Upper lobe of left lung (tissue), 6 donors: ENCODE measurements at regions not wholly inside any gene's neighbourhood (a gene's known extent, or its start where the extent isn't known, plus 50 kb on each side); places are given as distances from the start of the nearest gene placed in this dataset.

Experiments used
- ATAC-seq, 2 donors: fragments of 200-7000 bp; cut with Tn5 transposase; one replicate each; pipeline ENCODE4 v1.9.1; 2022; ENCODE audit warnings: mild to moderate bottlenecking in 2 of 2, moderate library complexity in 2 of 2; ENCODE audit not compliant: low FRiP score in 2 of 2
- DNase-seq, 2 donors: peaks; one replicate each; pipeline ENCODE4 v3.0.0-alpha.2; 2019 to 2020
- H3K27ac ChIP-seq, 4 donors: fragments of 200-600 bp; sonication (generic); one replicate each; pipeline ENCODE4 v1.5.1; 2016 to 2019
- H3K27me3 ChIP-seq, 4 donors: fragments of 200-600 bp; sonication (generic); one replicate each; pipeline ENCODE4 v1.5.1; 2017 to 2019
- H3K36me3 ChIP-seq, 4 donors: fragments of 200-600 bp; sonication (generic); one replicate each; pipeline ENCODE4 v1.5.1; 2016 to 2019
- H3K4me1 ChIP-seq, 4 donors: fragments of 200-600 bp; sonication (generic); one replicate each; pipeline ENCODE4 v1.5.1; 2018 to 2019
- H3K4me3 ChIP-seq, 4 donors: fragments of 200-600 bp; sonication (generic); one replicate each; pipeline ENCODE4 v1.5.1; 2017 to 2019; ENCODE audit warnings: mild to moderate bottlenecking in 2 of 4, moderate library complexity in 1 of 4
- H3K9me3 ChIP-seq, 4 donors: fragments of 200-600 bp; sonication (generic); one replicate each; pipeline ENCODE4 v1.5.1; 2018 to 2019
- CTCF ChIP-seq, 6 experiments: fragments of 450-650 bp in 4 of 6; fragments of 200-600 bp in 2 of 6; sonication (generic) in 2 of 6; IDR thresholded peaks; one replicate each; pipeline ENCODE4 v1.5.1; 2016 to 2019; ENCODE audit warnings: antibody characterized with exemption in 6 of 6
- EP300 ChIP-seq, 4 donors: sonication (generic); formaldehyde crosslinking; IDR thresholded peaks; one replicate each; pipeline ENCODE4 v1.5.1; 2017; ENCODE audit warnings: antibody characterized with exemption in 4 of 4, control low read depth in 2 of 4
- POLR2A ChIP-seq, 4 donors: fragments of 450-650 bp; IDR thresholded peaks; one replicate each; pipeline ENCODE4 v1.5.1; 2016 to 2017; ENCODE audit warnings: antibody characterized with exemption in 4 of 4, mild to moderate bottlenecking in 2 of 4
- POLR2AphosphoS5 ChIP-seq, 2 donors: sonication (generic); formaldehyde crosslinking; IDR thresholded peaks; one replicate each; pipeline ENCODE4 v1.5.1; 2017; ENCODE audit warnings: antibody characterized with exemption in 2 of 2
- WGBS, 2 donors: methylation state at CpG; one replicate each; pipeline ENCODE4 v1.1.5; 2017 to 2018; 5-methylcytosine and 5-hydroxymethylcytosine counted together
- donor health status: DM: no; HTN: no; CAD: no; lungs with moderate emphysema.
- donor health status: DM: no; HTN: yes; CAD: no; lungs with severe emphysema.

- Histone ChIP-seq H3K9me3 (no peaks in the 10 kb centered on the region), H3K27me3 (no peaks in the 10 kb centered on the region), H3K4me3 (no peak overlapping the region), H3K27ac (no peak overlapping the region), H3K36me3 (no peaks in the 10 kb centered on the region), H3K4me1 (no peaks in the 10 kb centered on the region)
- no peak for TF ChIP-seq CTCF (IDR thresholded peaks at IDR 0.05)
- ATAC-seq: no peak
- DNase-seq: no peak
- WGBS, 2 donors: 53 to 58% methylated on average over 2 of the region's 2 CpGs
Measured at GRCh38 chr5:130268489-130268888, 364.2 kb downstream of the CHSY3 start.

- H3K4me3 ChIP-seq: no peak overlapping the region
- no peaks in the 10 kb centered on the region for H3K36me3 ChIP-seq
- DNase-seq: no peak
- H3K27me3 ChIP-seq: no peaks in the 10 kb centered on the region
- WGBS, 2 donors: 94 to 96% methylated on average over 2 of the region's 2 CpGs
- no peak for TF ChIP-seq POLR2AphosphoS5 (IDR thresholded peaks at IDR 0.05)
- no peak for TF ChIP-seq EP300 (IDR thresholded peaks at IDR 0.05)
- TF ChIP-seq POLR2A (IDR thresholded peaks at IDR 0.05): no peak
- no peak for TF ChIP-seq CTCF (IDR thresholded peaks at IDR 0.05)
- no peak for ATAC-seq
- no peaks in the 10 kb centered on the region for H3K4me1 ChIP-seq
- no peaks in the 10 kb centered on the region for H3K9me3 ChIP-seq
- H3K27ac ChIP-seq: no peak overlapping the region
Measured at GRCh38 chr5:130267926-130268325, 363.7 kb downstream of the CHSY3 start.

- H3K9me3 ChIP-seq: no peaks in the 10 kb centered on the region
- no peak overlapping the region for H3K4me3 ChIP-seq
- ATAC-seq (no peak), DNase-seq (no peak)
- 93 to 94% methylated on average over 2 of the region's 2 CpGs for WGBS, 2 donors
- TF ChIP-seq POLR2A (IDR thresholded peaks at IDR 0.05): no peak
- TF ChIP-seq POLR2AphosphoS5 (IDR thresholded peaks at IDR 0.05): no peak
- no peaks in the 10 kb centered on the region for H3K36me3 ChIP-seq
- no peaks in the 10 kb centered on the region for H3K27me3 ChIP-seq
- H3K4me1 ChIP-seq: no peaks in the 10 kb centered on the region
- no peak overlapping the region for H3K27ac ChIP-seq
Measured at GRCh38 chr5:130260481-130260880, 356.2 kb downstream of the CHSY3 start.

- TF ChIP-seq POLR2AphosphoS5 (IDR thresholded peaks at IDR 0.05) (no peak), EP300 (IDR thresholded peaks at IDR 0.05) (no peak), POLR2A (IDR thresholded peaks at IDR 0.05) (no peak), CTCF (IDR thresholded peaks at IDR 0.05) (no peak)
- WGBS, 2 donors: 33 to 39% methylated on average over 1 of the region's 1 CpG
- Histone ChIP-seq H3K27me3 (no peaks in the 10 kb centered on the region), H3K9me3 (no peaks in the 10 kb centered on the region), H3K36me3 (no peaks in the 10 kb centered on the region), H3K4me1 (no peaks in the 10 kb centered on the region), H3K4me3 (no peak overlapping the region), H3K27ac (no peak overlapping the region)
- DNase-seq (no peak), ATAC-seq (no peak)
Measured at GRCh38 chr5:130251931-130252330, 347.7 kb downstream of the CHSY3 start.

GRCh38 chr5:130243641-130244040 is 339.4 kb downstream of the CHSY3 start:
- Histone ChIP-seq H3K27ac (no peak overlapping the region), H3K4me1 (no peaks in the 10 kb centered on the region), H3K36me3 (no peaks in the 10 kb centered on the region), H3K4me3 (no peak overlapping the region), H3K27me3 (no peaks in the 10 kb centered on the region), H3K9me3 (no peaks in the 10 kb centered on the region)
- 63 to 94% methylated on average over 4 of the region's 4 CpGs for WGBS, 2 donors
- TF ChIP-seq EP300 (IDR thresholded peaks at IDR 0.05) (no peak), POLR2AphosphoS5 (IDR thresholded peaks at IDR 0.05) (no peak), CTCF (IDR thresholded peaks at IDR 0.05) (no peak), POLR2A (IDR thresholded peaks at IDR 0.05) (no peak)
- ATAC-seq (no peak), DNase-seq (no peak)
